ENCODE measurements at regions not wholly inside any gene's neighbourhood (a gene's known extent, or its start where the extent isn't known, plus 50 kb on each side); places are given as distances from the start of the nearest gene placed in this dataset.

- no peak for DNase-seq
Measured at GRCh38 chr3:117874904-117875874, 1159.5 kb downstream of the IGSF11 start.

GRCh38 chr3:117875887-117876286 is 1158.8 kb downstream of the IGSF11 start:
- DNase-seq: no peak

DNA sequence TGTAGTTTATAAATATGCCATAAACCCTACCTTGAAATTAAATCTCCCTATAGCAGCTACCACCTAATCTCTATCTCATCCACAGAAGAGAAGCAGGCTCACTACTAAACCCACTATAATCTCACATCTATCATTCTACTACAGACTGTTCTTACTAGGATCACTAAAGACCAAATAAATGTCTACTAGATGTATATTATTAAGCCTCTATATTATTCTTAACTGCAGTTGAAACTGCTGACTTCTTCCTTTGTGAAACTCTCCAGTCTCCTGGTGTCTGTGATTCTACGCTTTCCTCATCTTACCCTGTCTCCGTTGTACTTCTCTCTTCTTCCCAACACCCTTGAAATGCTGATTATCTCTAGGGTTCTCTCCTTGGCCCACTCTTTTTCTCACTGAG is 1154.0 kb downstream of the IGSF11 start:
- no peak for DNase-seq

DNA sequence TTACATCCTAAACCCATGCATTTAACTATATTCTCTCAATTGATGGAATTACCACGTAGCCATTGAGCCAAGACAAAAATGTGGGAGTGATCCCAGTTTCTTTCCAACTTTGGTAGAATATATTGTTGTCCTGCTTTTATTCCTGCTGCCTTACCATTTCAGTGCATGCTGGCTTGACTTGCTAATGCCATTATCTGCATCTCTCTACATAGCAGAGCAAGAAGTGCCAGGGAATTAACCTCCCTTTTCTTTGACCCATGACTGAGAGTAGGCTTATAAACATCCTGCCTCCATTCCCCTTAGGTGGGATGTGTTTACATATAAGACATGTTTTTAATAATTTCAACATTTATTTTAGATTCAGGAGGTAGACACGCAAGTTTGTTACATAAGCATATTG is 1153.4 kb downstream of the IGSF11 start:
- no peak for DNase-seq

DNA sequence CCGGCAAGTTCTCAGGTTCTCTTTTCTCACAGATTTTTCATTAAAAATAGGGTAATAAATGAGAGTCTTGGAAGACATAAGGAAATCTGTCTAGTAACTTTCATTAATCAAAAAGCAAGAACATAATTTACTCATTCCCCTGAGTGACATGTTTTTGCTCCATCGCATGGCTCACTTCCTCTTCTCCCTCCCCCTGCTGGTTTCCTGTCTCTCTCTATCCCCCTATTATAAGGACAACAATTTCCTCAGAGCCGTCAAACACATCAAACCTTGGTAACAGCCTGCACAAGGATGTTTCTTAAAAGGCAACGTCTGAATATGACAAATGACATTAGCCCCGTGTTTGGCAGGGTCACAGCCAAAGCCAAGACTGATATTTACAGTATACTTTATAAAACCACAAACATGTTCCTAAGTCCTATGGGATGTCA is 1149.6 kb downstream of the IGSF11 start:
- no peak for DNase-seq

DNA sequence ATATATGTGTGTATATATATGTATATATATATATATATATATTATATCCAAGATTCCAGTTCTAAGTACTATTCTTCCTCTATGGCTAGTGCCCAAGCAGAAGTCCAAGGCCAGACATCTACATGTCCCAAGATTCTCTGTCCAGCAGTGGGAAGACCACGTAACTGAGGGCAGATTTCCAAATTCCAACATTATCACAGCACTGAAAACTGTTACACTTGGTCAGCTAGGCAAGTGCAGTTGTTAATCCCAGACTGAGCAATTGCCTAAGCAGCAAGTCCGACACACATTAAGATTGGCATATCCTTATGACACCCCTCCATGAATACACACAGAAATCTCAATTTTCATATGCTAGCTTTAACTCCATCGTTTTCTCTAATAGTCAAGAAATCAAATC is 1148.5 kb downstream of the IGSF11 start:
- no peak for DNase-seq

- DNase-seq: no peak
Measured at GRCh38 chr3:117887031-117887430, 1147.6 kb downstream of the IGSF11 start.

DNA sequence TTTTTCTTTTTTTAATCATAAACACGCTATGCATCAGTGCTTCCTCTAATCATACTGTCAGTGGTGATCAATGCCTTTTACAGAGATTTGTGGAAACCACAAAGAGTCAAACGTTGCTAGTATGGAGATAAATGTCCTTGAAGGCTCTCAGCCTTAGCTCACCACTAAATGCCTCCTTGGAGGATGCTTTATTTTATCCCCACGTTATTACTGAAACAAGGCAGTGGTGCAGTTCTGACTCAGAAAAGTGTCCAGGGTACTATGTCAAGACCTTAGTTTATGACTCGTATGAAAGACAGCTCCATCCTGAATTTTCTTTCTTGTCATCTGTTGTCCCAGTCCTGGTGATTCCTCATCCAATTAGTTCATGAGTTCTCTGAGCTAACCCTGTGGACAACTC is 1146.7 kb downstream of the IGSF11 start:
- DNase-seq: no peak

DNA sequence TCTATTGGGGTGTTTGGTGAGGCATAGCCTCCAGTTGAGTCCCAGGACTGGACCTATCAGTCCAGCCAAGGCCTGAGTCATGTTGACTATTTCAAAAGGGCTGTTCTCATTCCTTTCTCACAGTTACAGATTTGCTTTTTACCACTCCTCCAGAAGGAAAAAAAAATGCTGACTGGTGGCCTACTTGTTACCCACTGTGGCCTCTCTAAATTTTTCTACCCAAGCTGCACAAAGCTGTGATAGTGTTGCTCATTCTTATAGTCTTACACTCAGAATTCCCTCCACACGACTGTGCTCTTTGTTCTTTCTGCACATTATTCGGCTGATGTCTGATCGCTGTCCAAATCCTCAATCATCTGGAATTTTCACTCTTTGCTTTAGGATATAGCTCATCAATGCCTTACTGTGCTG is 1142.2 kb downstream of the IGSF11 start:
- DNase-seq: no peak

GRCh38 chr3:117893001-117893400 is 1141.6 kb downstream of the IGSF11 start:
- no peak for DNase-seq

DNA sequence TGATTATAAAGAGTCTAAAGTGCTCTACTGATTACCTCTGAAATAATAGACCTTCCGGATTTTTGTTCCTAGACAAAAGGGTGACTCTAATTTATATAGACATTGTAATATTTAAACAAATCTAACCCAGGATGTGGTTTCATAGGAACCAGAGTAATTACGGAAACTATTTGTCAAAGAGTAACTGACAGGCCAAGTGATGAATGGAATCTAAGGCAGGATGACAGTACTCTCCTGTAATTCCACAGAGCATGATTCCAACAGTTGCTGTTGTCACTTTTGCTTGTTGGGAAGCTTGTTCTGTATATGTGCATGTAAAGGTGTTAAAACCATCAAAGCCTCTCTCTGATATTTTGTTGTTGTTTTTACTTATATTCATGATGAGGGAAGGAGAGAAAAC is 1141.0 kb downstream of the IGSF11 start:
- DNase-seq: no peak

DNA sequence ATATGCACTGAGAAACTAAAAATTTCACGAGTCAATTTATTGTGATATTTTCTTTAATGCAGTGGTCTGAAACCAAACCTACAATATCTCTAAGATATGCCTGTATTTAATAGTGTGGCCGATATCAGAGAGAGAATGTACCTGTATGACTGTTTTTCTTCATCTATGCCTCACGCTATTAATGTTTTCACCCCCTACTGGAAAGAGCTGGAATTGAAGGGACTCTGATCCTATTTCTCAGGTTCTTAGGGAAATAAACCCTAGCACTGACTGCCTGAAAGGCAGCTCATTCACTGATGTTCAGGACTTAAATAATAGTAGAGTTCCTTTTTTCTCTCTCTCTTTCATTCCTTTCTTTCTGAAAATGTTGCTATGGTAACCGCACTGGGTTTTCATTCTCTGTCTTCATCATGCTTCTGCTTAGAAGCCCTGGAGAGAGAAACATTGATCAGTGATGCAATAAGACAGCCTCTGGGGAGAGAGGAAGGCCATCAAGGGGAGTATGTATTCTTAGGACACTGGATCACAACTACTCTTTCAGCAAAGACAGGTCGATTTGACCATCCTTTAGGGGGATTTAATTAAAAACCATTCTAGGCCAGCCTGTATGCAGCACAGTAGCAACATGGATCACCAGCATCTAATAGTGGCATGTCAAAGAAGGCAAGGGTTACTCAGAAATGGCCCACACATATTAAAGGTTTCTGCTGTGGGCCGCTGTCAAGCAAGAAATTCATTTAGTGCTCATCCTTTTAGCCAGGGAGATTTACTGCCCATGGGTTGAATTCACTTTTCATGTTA is 1135.7 kb downstream of the IGSF11 start:
- DNase-seq: no peak

DNA sequence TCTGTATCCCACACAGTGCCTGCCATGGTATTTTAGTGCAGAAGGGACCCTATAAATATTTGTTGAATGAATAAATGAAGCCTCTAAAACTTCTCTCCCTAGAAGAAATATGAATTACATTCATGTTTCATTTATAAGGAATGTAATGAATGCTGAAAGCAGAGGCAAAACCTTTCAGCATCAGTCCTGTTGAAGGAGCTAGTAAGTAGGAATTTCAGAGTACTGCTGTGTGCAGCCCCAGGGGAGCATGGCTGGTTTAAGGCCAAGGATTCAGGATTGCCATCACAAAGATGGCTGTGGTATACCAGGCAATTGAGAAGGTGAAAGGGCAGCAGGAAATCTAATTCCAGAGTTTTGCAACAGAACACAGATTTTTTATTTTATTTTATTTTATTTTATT is 1131.4 kb downstream of the IGSF11 start:
- no peak for DNase-seq

DNA sequence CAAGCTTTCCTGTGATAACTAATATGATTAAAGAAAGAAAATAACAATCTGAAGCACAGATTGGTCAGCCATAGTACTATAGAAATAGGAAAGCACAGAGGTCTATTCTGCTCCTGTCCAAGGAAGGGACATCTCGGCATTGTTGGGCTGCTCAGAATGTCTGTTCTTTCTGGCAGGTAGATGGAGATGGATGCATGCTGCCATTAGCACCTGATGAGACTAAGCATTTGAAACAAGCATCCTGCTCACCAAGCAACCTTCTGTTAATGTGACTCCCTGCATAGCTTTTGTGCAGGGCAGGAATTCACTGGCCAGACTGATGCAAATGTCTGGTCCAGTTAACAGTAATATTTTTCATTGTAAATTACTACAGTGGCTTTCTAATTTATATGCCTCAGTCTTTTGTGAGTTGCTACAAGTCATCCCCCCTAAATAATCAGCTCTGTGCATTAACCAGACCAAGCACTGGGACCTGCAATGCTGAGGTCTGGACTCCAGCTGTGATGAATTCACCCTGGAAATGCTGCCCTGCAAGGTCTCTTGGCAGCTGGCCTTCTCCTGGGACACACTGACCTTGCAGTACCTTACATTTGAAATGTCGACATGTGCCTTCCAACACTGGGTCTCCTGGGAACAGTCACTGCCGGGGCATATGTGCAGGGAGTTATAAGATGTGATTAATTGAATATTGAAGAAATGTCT is 1123.7 kb downstream of the IGSF11 start:
- DNase-seq: no peak

GRCh38 chr3:117912352-117912751 is 1122.3 kb downstream of the IGSF11 start:
- no peak for DNase-seq

DNA sequence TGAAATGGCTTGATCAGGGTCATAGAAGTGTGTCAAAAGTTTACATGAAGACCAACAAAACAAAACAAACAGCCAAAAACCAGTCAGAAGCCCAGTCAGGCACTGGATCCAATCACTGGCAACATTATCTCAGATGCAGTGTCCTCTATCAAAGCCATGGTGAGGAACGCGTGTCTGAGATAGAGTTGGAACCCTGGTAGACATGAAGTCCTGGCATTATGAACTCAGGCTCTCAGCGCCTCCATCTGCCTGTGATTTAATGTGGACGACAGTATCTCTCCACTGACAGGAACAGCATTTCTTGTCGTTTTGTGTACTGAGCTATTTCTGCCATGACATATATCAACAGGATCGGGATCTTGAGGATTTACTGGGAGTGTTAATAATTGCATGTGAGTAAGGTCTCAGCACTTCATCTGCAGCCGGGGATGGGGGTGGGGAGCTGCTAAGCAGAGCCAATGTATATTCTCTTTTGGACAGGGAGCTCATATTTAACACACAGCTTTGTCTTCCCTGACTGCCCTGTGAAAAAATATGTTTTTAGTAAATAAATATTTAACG is 1120.0 kb downstream of the IGSF11 start:
- no peak for DNase-seq

- DNase-seq: no peak
Measured at GRCh38 chr3:117916839-117917238, 1117.8 kb downstream of the IGSF11 start.

DNA sequence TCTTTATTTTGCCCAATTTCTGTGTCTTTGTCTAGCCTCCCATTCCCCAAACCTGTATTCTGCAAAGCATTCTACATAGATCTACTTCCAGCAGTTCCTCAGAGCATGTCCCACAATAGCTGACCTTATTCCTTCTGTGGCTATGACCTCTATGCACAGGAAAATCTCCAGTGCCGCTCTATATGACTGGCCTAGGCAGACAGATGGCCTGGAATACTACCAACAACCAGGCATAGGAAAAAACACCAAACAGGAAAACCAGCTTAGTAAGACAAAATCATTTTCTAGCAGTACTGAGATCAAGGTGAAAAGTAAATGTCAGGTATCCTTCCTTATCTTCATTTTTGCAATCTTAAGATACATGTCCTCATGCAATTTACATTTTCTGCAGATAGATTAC is 1115.0 kb downstream of the IGSF11 start:
- no peak for DNase-seq

- no peak for DNase-seq
Measured at GRCh38 chr3:117920253-117920898, 1114.3 kb downstream of the IGSF11 start.

DNA sequence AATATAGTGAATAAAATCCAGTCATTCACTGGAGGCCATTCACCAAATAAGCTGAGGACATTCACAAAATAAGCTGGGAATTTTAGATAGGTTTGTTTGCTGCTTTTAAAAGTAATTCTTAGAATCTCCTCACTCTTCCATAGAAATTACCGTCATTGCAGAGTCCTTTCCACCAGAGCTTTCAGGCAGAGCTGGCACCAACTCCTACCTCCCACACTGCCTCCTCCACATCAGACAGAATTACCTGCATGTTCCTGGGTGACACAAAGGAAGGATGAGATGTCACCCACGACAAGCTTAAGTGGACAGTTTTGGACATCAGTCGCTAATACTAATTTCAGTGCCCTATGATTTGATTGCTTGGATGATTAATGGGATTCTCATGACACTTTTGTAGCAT is 1113.2 kb downstream of the IGSF11 start:
- no peak for DNase-seq

GRCh38 chr3:117922039-117922438 is 1112.6 kb downstream of the IGSF11 start:
- DNase-seq: no peak

- no peak for DNase-seq
Measured at GRCh38 chr3:117926819-117927218, 1107.8 kb downstream of the IGSF11 start.

All from T-helper 1 cell (primary cell).